Liver (tissue), 7 donors: ENCODE measurements at regions not wholly inside any gene's neighbourhood (a gene's known extent, or its start where the extent isn't known, plus 50 kb on each side); places are given as distances from the start of the nearest gene placed in this dataset.

ENCODE experiments used
- DNase-seq: peaks from one replicate; pipeline ENCODE4 v3.0.0-alpha.2; 2017; ENCODE audit warnings: low spot score
- H3K27ac ChIP-seq, 2 donors: one replicate each; pipeline ENCODE4 v1.7.0; 2013; ENCODE audit warnings: inconsistent platforms in 2 of 2, low read length in 2 of 2, control low read depth in 1 of 2, low read depth in 1 of 2, mild to moderate bottlenecking in 1 of 2
- H3K27me3 ChIP-seq, 4 donors: one replicate each; pipeline versions ENCODE4 v1.6.1 to v1.7.0; 2013; ENCODE audit warnings: low read length in 3 of 4, inconsistent platforms in 1 of 4, mild to moderate bottlenecking in 1 of 4, moderate library complexity in 1 of 4; ENCODE audit not compliant: control insufficient read depth in 4 of 4, insufficient read depth in 4 of 4
- H3K36me3 ChIP-seq, 4 donors: one replicate each; pipeline versions ENCODE4 v1.6.1 to v1.7.0; 2013; ENCODE audit warnings: low read length in 3 of 4, mild to moderate bottlenecking in 3 of 4, low read depth in 1 of 4, moderate library complexity in 1 of 4; ENCODE audit not compliant: control insufficient read depth in 4 of 4, insufficient read depth in 3 of 4
- H3K4me1 ChIP-seq, 4 donors: one replicate each; pipeline versions ENCODE4 v1.6.1 to v1.7.0; 2013; ENCODE audit warnings: low read length in 3 of 4, mild to moderate bottlenecking in 3 of 4, moderate library complexity in 1 of 4; ENCODE audit not compliant: control insufficient read depth in 4 of 4, insufficient read depth in 4 of 4
- H3K4me3 ChIP-seq, 3 donors: one replicate each; pipeline versions ENCODE4 v1.6.1 to v1.7.0; 2013; ENCODE audit warnings: low read length in 3 of 3, control low read depth in 1 of 3, low read depth in 1 of 3, mild to moderate bottlenecking in 1 of 3
- H3K9ac ChIP-seq, 2 donors: one replicate each; pipeline ENCODE4 v1.7.0; 2013; ENCODE audit warnings: low read length in 2 of 2, mild to moderate bottlenecking in 2 of 2, moderate library complexity in 2 of 2, control low read depth in 1 of 2, low read depth in 1 of 2
- H3K9me3 ChIP-seq, 4 donors: one replicate each; pipeline versions ENCODE4 v1.6.1 to v1.7.0; 2013; ENCODE audit warnings: low read length in 3 of 4; ENCODE audit not compliant: control insufficient read depth in 4 of 4
- EGR1 ChIP-seq, 2 donors: IDR thresholded peaks; 2 replicates each; pipeline ENCODE4 v1.6.1; 2016 to 2018; ENCODE audit warnings: antibody characterized with exemption in 2 of 2, low read depth in 2 of 2
- HNF4A ChIP-seq, 2 donors: conservative IDR thresholded peaks; 2 replicates each; pipeline ENCODE4 v1.6.1; 2016; ENCODE audit warnings: antibody characterized with exemption in 2 of 2, mild to moderate bottlenecking in 2 of 2
- JUND ChIP-seq, 2 donors: IDR thresholded peaks; 2 replicates each; pipeline ENCODE4 v1.6.1; 2016; ENCODE audit warnings: antibody characterized with exemption in 2 of 2
- NR2F2 ChIP-seq: IDR thresholded peaks from 2 replicates; pipeline ENCODE4 v1.6.1; 2016; ENCODE audit warnings: antibody characterized with exemption
- RXRA ChIP-seq, 2 donors: IDR thresholded peaks; 2 replicates each; pipeline ENCODE4 v1.6.1; 2017 to 2018; ENCODE audit warnings: antibody characterized with exemption in 2 of 2, mild to moderate bottlenecking in 1 of 2
- SP1 ChIP-seq: IDR thresholded peaks from 2 replicates; pipeline ENCODE4 v1.6.1; 2018; ENCODE audit warnings: antibody characterized with exemption, mild to moderate bottlenecking
- WGBS: extraction: QIAGEN DNeasy Blood & Tissue Kit; methylation state at CpG from one replicate; pipeline ENCODE4 v1.1.7; 2013; 5-methylcytosine and 5-hydroxymethylcytosine counted together
- TF ChIP-seq, protein P1 (sequence below): IDR thresholded peaks from 2 replicates; pipeline ENCODE4 v1.6.1; 2016; ENCODE audit warnings: antibody characterized with exemption
- TF ChIP-seq, protein P2 (sequence below): IDR thresholded peaks from 2 replicates; pipeline ENCODE4 v1.6.1; 2016; ENCODE audit warnings: antibody characterized with exemption, mild to moderate bottlenecking
- TF ChIP-seq, protein P3 (sequence below): IDR thresholded peaks from 2 replicates; pipeline ENCODE4 v1.6.1; 2016; ENCODE audit warnings: antibody characterized with exemption
- donor health status: healthy.
- donor health status: healthy.
- donor health status: healthy.
- donor health status: healthy.

DNA sequence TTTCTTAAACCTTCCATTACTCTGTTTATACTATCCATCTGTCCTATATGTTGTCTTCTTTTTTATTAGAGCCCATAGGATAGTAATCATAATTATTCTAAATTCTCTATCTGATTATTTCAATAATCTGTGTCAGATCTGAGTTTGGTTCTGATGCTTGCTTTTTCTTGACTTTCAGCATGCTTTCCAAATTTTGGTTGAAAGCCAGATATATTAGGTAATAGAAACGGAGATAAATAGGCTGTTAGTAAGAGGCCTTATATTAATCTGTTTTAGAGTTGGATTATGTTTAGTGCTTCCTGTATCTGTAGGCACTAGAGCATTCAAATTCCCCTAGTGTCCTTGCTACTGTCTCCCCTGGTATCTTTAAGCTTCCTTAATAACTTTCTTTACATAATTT is 939.9 kb upstream of the GHITM start:
- WGBS = 33% methylated on average over 1 of the region's 1 CpG
- H3K27me3 ChIP-seq = no peaks in the 10 kb centered on the region
- no peak for DNase-seq

GRCh38 chr10:83205861-83206260 is 933.4 kb upstream of the GHITM start:
- H3K27ac ChIP-seq = no peak overlapping the region
- no peak overlapping the region for H3K4me3 ChIP-seq
- no peak overlapping the region for H3K9ac ChIP-seq
- H3K27me3 ChIP-seq = peaks cover 0 to 2% (median 0%) of the 10 kb centered on the region in 4 donors
- DNase-seq = no peak
- H3K9me3 ChIP-seq = no peaks in the 10 kb centered on the region
- H3K36me3 ChIP-seq = no peaks in the 10 kb centered on the region
- WGBS = 70% methylated on average over 2 of the region's 2 CpGs
- TF ChIP-seq, protein P1, sequence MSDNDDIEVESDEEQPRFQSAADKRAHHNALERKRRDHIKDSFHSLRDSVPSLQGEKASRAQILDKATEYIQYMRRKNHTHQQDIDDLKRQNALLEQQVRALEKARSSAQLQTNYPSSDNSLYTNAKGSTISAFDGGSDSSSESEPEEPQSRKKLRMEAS = no peak
- TF ChIP-seq SP1 = no peak
- H3K4me1 ChIP-seq = no peaks in the 10 kb centered on the region

More for the DNA sequence above, 939.9 kb upstream of the GHITM start:
- H3K36me3 ChIP-seq = no peaks in the 10 kb centered on the region
- TF ChIP-seq HNF4A (conservative IDR thresholded peaks at IDR 0.05) = no peak
- no peak for TF ChIP-seq NR2F2
- TF ChIP-seq, protein P2, sequence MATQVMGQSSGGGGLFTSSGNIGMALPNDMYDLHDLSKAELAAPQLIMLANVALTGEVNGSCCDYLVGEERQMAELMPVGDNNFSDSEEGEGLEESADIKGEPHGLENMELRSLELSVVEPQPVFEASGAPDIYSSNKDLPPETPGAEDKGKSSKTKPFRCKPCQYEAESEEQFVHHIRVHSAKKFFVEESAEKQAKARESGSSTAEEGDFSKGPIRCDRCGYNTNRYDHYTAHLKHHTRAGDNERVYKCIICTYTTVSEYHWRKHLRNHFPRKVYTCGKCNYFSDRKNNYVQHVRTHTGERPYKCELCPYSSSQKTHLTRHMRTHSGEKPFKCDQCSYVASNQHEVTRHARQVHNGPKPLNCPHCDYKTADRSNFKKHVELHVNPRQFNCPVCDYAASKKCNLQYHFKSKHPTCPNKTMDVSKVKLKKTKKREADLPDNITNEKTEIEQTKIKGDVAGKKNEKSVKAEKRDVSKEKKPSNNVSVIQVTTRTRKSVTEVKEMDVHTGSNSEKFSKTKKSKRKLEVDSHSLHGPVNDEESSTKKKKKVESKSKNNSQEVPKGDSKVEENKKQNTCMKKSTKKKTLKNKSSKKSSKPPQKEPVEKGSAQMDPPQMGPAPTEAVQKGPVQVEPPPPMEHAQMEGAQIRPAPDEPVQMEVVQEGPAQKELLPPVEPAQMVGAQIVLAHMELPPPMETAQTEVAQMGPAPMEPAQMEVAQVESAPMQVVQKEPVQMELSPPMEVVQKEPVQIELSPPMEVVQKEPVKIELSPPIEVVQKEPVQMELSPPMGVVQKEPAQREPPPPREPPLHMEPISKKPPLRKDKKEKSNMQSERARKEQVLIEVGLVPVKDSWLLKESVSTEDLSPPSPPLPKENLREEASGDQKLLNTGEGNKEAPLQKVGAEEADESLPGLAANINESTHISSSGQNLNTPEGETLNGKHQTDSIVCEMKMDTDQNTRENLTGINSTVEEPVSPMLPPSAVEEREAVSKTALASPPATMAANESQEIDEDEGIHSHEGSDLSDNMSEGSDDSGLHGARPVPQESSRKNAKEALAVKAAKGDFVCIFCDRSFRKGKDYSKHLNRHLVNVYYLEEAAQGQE = peak; percentile 92
- no peak for TF ChIP-seq EGR1 (IDR thresholded peaks at IDR 0.05; ENCODE audit: low read depth in 2 of 2)
- no peaks in the 10 kb centered on the region for H3K9me3 ChIP-seq
- H3K4me1 ChIP-seq = no peaks in the 10 kb centered on the region
- no peak overlapping the region for H3K9ac ChIP-seq
- no peak overlapping the region for H3K4me3 ChIP-seq
- no peak overlapping the region for H3K27ac ChIP-seq

DNA sequence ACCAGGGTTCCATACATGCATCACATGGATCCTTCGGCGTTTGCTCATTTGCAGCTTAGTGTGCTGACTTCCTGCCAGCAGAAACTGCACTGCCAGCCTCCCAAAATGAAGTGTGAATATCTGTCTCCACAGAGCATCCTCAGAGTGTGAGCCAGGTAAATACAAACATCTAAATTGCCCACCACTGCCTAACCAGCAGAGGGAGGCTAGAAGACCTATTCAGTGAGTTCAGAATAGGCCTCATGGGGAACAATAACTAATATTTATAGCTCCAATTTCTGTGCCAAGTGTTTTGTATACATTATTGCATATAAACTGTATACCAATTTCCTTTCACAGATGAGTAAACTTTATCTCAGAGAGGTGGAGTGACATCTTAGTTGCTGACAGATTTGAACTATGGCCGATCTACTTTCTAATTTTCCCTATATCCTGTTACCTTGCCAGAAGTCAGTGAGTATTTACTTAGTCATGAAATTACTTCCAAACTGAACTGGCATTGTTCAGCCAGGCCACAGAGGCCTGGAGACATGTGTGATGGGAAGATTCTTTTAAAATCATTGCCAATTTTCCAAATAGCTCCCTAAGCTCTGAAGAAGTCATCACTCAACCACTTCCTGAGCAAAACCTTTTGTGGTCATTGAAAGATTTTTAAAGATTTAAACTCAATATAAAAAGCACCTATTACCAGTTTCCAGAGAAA is 926.5 kb upstream of the GHITM start:
- no peaks in the 10 kb centered on the region for H3K9me3 ChIP-seq
- 88% methylated on average over 3 of the region's 3 CpGs for WGBS
- H3K4me1 ChIP-seq = no peaks in the 10 kb centered on the region
- H3K4me3 ChIP-seq = no peak overlapping the region
- no peak for TF ChIP-seq RXRA (IDR thresholded peaks at IDR 0.05)
- TF ChIP-seq, protein P3, sequence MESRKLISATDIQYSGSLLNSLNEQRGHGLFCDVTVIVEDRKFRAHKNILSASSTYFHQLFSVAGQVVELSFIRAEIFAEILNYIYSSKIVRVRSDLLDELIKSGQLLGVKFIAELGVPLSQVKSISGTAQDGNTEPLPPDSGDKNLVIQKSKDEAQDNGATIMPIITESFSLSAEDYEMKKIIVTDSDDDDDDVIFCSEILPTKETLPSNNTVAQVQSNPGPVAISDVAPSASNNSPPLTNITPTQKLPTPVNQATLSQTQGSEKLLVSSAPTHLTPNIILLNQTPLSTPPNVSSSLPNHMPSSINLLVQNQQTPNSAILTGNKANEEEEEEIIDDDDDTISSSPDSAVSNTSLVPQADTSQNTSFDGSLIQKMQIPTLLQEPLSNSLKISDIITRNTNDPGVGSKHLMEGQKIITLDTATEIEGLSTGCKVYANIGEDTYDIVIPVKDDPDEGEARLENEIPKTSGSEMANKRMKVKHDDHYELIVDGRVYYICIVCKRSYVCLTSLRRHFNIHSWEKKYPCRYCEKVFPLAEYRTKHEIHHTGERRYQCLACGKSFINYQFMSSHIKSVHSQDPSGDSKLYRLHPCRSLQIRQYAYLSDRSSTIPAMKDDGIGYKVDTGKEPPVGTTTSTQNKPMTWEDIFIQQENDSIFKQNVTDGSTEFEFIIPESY = no peak
- no peak for TF ChIP-seq JUND (IDR thresholded peaks at IDR 0.05)
- no peak for DNase-seq
- H3K9ac ChIP-seq = no peak overlapping the region
- no peaks in the 10 kb centered on the region for H3K36me3 ChIP-seq
- no peak overlapping the region for H3K27ac ChIP-seq
- no peaks in the 10 kb centered on the region for H3K27me3 ChIP-seq
